ENCODE measurements at regions not wholly inside any gene's neighbourhood (a gene's known extent, or its start where the extent isn't known, plus 50 kb on each side); places are given as distances from the start of the nearest gene placed in this dataset.
"Not testable (repeated sequence)": the region's sequence is repeated elsewhere in the genome, so short reads cannot be mapped to it uniquely, and the experiment has no call there.

GRCh38 chr17:45554479-45554878, 64.0 kb upstream of the PLEKHM1 start:
- not testable (repeated sequence) for DNase-seq

GRCh38 chr17:45558821-45559220, 68.3 kb upstream of the PLEKHM1 start:
- DNase-seq: not testable (repeated sequence)

GRCh38 chr17:45562868-45563267, 72.3 kb upstream of the PLEKHM1 start:
- not testable (repeated sequence) for DNase-seq

GRCh38 chr17:45563283-45563682, 72.8 kb upstream of the PLEKHM1 start:
- DNase-seq: not testable (repeated sequence)

- DNase-seq: not testable (repeated sequence)
Observed at GRCh38 chr17:45568275-45568674, 77.8 kb upstream of the PLEKHM1 start.

GRCh38 chr17:45573326-45573725, 82.8 kb upstream of the PLEKHM1 start:
- not testable (repeated sequence) for DNase-seq

- DNase-seq: no peak
Observed at GRCh38 chr17:45573924-45574770, 83.6 kb upstream of the PLEKHM1 start.

- no peak for DNase-seq
Observed at GRCh38 chr17:45575126-45575885, 84.8 kb upstream of the PLEKHM1 start.

- not testable (repeated sequence) for DNase-seq
Observed at GRCh38 chr17:45576527-45577307, 86.2 kb upstream of the PLEKHM1 start.

GRCh38 chr17:45577571-45578279, 87.2 kb upstream of the PLEKHM1 start:
- no peak for DNase-seq

- DNase-seq: no peak
Observed at GRCh38 chr17:45578516-45579455, 88.3 kb upstream of the PLEKHM1 start.

- no peak for DNase-seq
Observed at GRCh38 chr17:45579529-45580495, 89.3 kb upstream of the PLEKHM1 start.

GRCh38 chr17:45580924-45581323, 90.4 kb upstream of the PLEKHM1 start:
- no peak for DNase-seq

- DNase-seq: no peak
Observed at GRCh38 chr17:45581860-45582259, 91.3 kb upstream of the PLEKHM1 start.

- DNase-seq: no peak
Observed at GRCh38 chr17:45584092-45585036, 93.8 kb upstream of the PLEKHM1 start.

- DNase-seq: not testable (repeated sequence)
Observed at GRCh38 chr17:45585037-45585733, 94.7 kb upstream of the PLEKHM1 start.

GRCh38 chr17:45585794-45586650, 95.5 kb upstream of the PLEKHM1 start:
- not testable (repeated sequence) for DNase-seq
